A172 (cell line): ENCODE measurements at regions not wholly inside any gene's neighbourhood (a gene's known extent, or its start where the extent isn't known, plus 50 kb on each side); places are given as distances from the start of the nearest gene placed in this dataset.
"Not testable (repeated sequence)": the region's sequence is repeated elsewhere in the genome, so short reads cannot be mapped to it uniquely, and the experiment has no call there.

Source experiments
- DNase-seq: peaks from one replicate; pipeline ENCODE4 v3.0.0-alpha.2; 2015; ENCODE audit warnings: low spot score

GRCh38 chr12:92231532-92231931 is 85.9 kb upstream of the BTG1 start:
- DNase-seq = not testable (repeated sequence)

- no peak for DNase-seq
Measured at GRCh38 chr12:92229381-92229780, 83.7 kb upstream of the BTG1 start.

- no peak for DNase-seq
Measured at GRCh38 chr12:92226961-92227360, 81.3 kb upstream of the BTG1 start.

GRCh38 chr12:92226071-92226661 is 80.5 kb upstream of the BTG1 start:
- DNase-seq = no peak

- peak; percentile 76 for DNase-seq
Measured at GRCh38 chr12:92224685-92225331, 79.2 kb upstream of the BTG1 start.

GRCh38 chr12:92223481-92223880 is 77.8 kb upstream of the BTG1 start:
- no peak for DNase-seq

GRCh38 chr12:92221656-92222315 is 76.1 kb upstream of the BTG1 start:
- DNase-seq = no peak

- DNase-seq = no peak
Measured at GRCh38 chr12:92218394-92219077, 72.9 kb upstream of the BTG1 start.

- no peak for DNase-seq
Measured at GRCh38 chr12:92216092-92216491, 70.4 kb upstream of the BTG1 start.

GRCh38 chr12:92215358-92215757 is 69.7 kb upstream of the BTG1 start:
- no peak for DNase-seq

GRCh38 chr12:92213166-92213565 is 67.5 kb upstream of the BTG1 start:
- DNase-seq = no peak

GRCh38 chr12:92210071-92210470 is 64.4 kb upstream of the BTG1 start:
- no peak for DNase-seq

GRCh38 chr12:92208613-92209121 is 63.0 kb upstream of the BTG1 start:
- DNase-seq = peak; percentile 78

- DNase-seq = no peak
Measured at GRCh38 chr12:92206596-92206995, 61.0 kb upstream of the BTG1 start.

GRCh38 chr12:92206011-92206410 is 60.4 kb upstream of the BTG1 start:
- no peak for DNase-seq

- no peak for DNase-seq
Measured at GRCh38 chr12:92199819-92200576, 54.4 kb upstream of the BTG1 start.

- DNase-seq = no peak
Measured at GRCh38 chr12:92197815-92198214, 52.2 kb upstream of the BTG1 start.

- no peak for DNase-seq
Measured at GRCh38 chr12:92196368-92196767, 50.7 kb upstream of the BTG1 start.
